ENCODE measurements at regions not wholly inside any gene's neighbourhood (a gene's known extent, or its start where the extent isn't known, plus 50 kb on each side); places are given as distances from the start of the nearest gene placed in this dataset.

DNA sequence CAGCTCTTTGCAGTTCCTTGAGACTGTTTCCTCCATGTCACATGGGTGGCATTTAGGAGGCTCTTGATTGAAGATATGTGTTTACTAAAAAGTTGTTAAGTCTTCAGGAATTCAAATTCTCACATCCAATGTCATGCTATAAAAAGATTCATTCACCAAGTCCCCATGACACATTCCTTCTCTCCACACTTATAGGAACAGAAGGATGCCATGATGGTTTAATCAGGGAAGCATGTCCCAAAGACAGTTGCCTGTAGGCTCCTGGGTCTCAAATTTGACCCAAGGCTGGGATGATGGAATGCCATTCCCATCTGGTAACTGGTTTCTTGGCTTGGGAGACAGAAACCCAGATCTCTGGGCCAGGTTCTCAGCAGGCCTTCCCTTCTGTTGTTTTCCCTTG, 140.6 kb upstream of the SOX9 start:
- DNase-seq, result no peak
- ChIA-PET CTCF (no interaction called here), POLR2A (no interaction called here)
- intact Hi-C loops (cut with micrococcal nuclease), result no loop called here
- no peaks in the 10 kb centered on the region for H3K27me3 ChIP-seq (replicated peaks in 1 of 4; ENCODE audit: control extremely low read depth in 1 of 4, control insufficient read depth in 3 of 4, insufficient read depth in 4 of 4, low read length in 3 of 4)
- Mint-ChIP-seq H3K4me1 (no peaks in the 10 kb centered on the region), H3K27ac (no peak overlapping the region), H3K4me3 (no peak overlapping the region), H3K27me3 (no peaks in the 10 kb centered on the region), H3K9me3 (ENCODE audit: insufficient read depth) (peaks cover 3% of the 10 kb centered on the region)
- no peaks in the 10 kb centered on the region for H3K36me3 ChIP-seq (replicated peaks in 1 of 2; ENCODE audit: control extremely low read depth in 1 of 2, control insufficient read depth in 1 of 2, extremely low read depth in 1 of 2, insufficient read depth in 2 of 2, low read length in 1 of 2)
- H3K4me3 ChIP-seq (ENCODE audit: control extremely low read depth in 1 of 5, extremely low read depth in 1 of 5, insufficient read depth in 1 of 5, low read depth in 2 of 5, low read length in 4 of 5), result no peak overlapping the region
- no peak for ATAC-seq (ENCODE audit: low read depth)
- H3K27ac ChIP-seq (ENCODE audit: low read length in 2 of 2), result no peak overlapping the region
- H3K4me2 ChIP-seq (replicated peaks; ENCODE audit: low read depth, low read length, poor library complexity, severe bottlenecking), result no peak overlapping the region
- TF ChIP-seq CTCF (IDR thresholded peaks at IDR 0.05), result no peak
- TF ChIP-seq EZH2 (IDR thresholded peaks at IDR 0.05; ENCODE audit: borderline replicate concordance, insufficient read depth, low read depth, low read length, poor library complexity, severe bottlenecking), result no peak
- H3K79me2 ChIP-seq (ENCODE audit: control insufficient read depth, insufficient read depth, low read length), result no peaks in the 10 kb centered on the region
- H4K20me1 ChIP-seq (ENCODE audit: control insufficient read depth, insufficient read depth, low read length, poor library complexity, severe bottlenecking), result no peaks in the 10 kb centered on the region
- peaks cover 0 to 15% (median 0%) of the 10 kb centered on the region in 3 donors for H3K9me3 ChIP-seq (ENCODE audit: control extremely low read depth in 1 of 3, control insufficient read depth in 2 of 3, insufficient read depth in 1 of 3, low read length in 2 of 3)
- H3K4me1 ChIP-seq (ENCODE audit: control insufficient read depth in 2 of 2, insufficient read depth in 2 of 2, low read length in 2 of 2), result no peaks in the 10 kb centered on the region
- no peak overlapping the region for H2AFZ ChIP-seq (ENCODE audit: insufficient read depth, low read depth, low read length, poor library complexity, severe bottlenecking)
- H3K9ac ChIP-seq (ENCODE audit: low read length), result no peak overlapping the region

DNA sequence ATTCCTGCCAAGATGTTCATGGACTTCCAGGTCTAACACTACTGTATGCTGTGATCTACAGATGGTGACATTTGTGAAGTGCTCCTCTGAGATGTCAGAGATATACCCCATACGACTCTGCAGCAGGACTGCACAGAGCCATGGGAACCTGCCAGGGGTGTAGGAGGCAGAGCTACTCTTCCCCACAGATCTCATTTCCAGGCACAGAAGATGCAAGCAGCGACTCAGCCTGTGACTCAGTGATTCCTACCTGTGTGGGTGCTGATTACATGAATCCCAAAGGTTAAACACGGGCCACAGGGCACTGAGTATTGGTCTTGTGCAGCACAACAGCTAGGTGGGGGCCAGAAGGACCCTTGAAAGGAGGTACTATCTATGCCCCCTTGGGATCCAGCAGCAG, 137.0 kb upstream of the SOX9 start:
- no peak for ATAC-seq (ENCODE audit: low read depth)
- CTCF ChIA-PET, result no interaction called here
- H3K27me3 Mint-ChIP-seq, result no peaks in the 10 kb centered on the region
- no peak overlapping the region for H3K27ac Mint-ChIP-seq
- H3K9me3 ChIP-seq (ENCODE audit: control extremely low read depth in 1 of 3, control insufficient read depth in 2 of 3, insufficient read depth in 1 of 3, low read length in 2 of 3), result peaks cover 0 to 4% (median 0%) of the 10 kb centered on the region in 3 donors
- H3K4me1 ChIP-seq (ENCODE audit: control insufficient read depth in 2 of 2, insufficient read depth in 2 of 2, low read length in 2 of 2), result no peaks in the 10 kb centered on the region
- H3K9me3 Mint-ChIP-seq (ENCODE audit: insufficient read depth), result peaks cover 3% of the 10 kb centered on the region
- DNase-seq, result no peak
- POLR2A ChIA-PET, result no interaction called here
- TF ChIP-seq CTCF (IDR thresholded peaks at IDR 0.05) (no peak), EZH2 (IDR thresholded peaks at IDR 0.05; ENCODE audit: borderline replicate concordance, insufficient read depth, low read depth, low read length, poor library complexity, severe bottlenecking) (no peak)
- no peak overlapping the region for H3K27ac ChIP-seq (ENCODE audit: low read length in 2 of 2)
- no peaks in the 10 kb centered on the region for H3K36me3 ChIP-seq (replicated peaks in 1 of 2; ENCODE audit: control extremely low read depth in 1 of 2, control insufficient read depth in 1 of 2, extremely low read depth in 1 of 2, insufficient read depth in 2 of 2, low read length in 1 of 2)
- no peak overlapping the region for H3K4me3 Mint-ChIP-seq
- no peak overlapping the region for H3K9ac ChIP-seq (ENCODE audit: low read length)
- no peak overlapping the region for H2AFZ ChIP-seq (ENCODE audit: insufficient read depth, low read depth, low read length, poor library complexity, severe bottlenecking)
- no peak overlapping the region for H3K4me2 ChIP-seq (replicated peaks; ENCODE audit: low read depth, low read length, poor library complexity, severe bottlenecking)
- no peaks in the 10 kb centered on the region for H3K4me1 Mint-ChIP-seq
- H3K4me3 ChIP-seq (ENCODE audit: control extremely low read depth in 1 of 5, extremely low read depth in 1 of 5, insufficient read depth in 1 of 5, low read depth in 2 of 5, low read length in 4 of 5), result no peak overlapping the region
- WGBS (ENCODE audit: insufficient coverage), result 59% methylated on average over 3 of the region's 3 CpGs
- no peaks in the 10 kb centered on the region for H3K27me3 ChIP-seq (replicated peaks in 1 of 4; ENCODE audit: control extremely low read depth in 1 of 4, control insufficient read depth in 3 of 4, insufficient read depth in 4 of 4, low read length in 3 of 4)
- H3K79me2 ChIP-seq (ENCODE audit: control insufficient read depth, insufficient read depth, low read length), result no peaks in the 10 kb centered on the region
- intact Hi-C loops (cut with micrococcal nuclease), result no loop called here
- H4K20me1 ChIP-seq (ENCODE audit: control insufficient read depth, insufficient read depth, low read length, poor library complexity, severe bottlenecking), result no peaks in the 10 kb centered on the region

All from B cell (primary cell).